HG03060 (cell line): ENCODE measurements at regions not wholly inside any gene's neighbourhood (a gene's known extent, or its start where the extent isn't known, plus 50 kb on each side); places are given as distances from the start of the nearest gene placed in this dataset.
"Not testable (repeated sequence)": the region's sequence is repeated elsewhere in the genome, so short reads cannot be mapped to it uniquely, and the experiment has no call there.

Experiments
- ATAC-seq: cut with Tn5 transposase; IDR thresholded peaks from one replicate; pipeline ENCODE4 v1.9.1; 2021; ENCODE audit warnings: low read depth, moderate number of reproducible peaks; ENCODE audit not compliant: unreplicated experiment

- ATAC-seq, result no peak
Observed at GRCh38 chr2:124967325-124967724, 942.2 kb downstream of the CNTNAP5 start.

DNA sequence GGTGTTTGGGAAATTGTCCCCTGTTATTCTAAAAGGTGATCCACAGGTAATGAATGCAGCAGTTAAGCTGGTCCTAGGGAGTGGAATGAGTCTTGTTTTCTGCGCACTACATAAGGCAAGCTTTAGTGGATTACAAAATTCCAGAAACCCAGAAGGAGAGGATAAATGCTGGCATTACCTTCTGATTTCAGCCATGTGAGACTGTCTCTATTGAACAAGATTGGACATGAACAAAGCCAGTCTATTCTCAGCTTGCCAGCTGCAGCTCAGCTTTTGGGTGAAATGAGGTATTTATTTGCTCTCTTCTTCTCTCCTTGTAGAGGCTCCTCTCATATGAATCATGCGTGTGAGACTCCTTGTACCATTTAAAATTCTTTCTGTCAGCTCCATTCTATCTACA, 944.9 kb downstream of the CNTNAP5 start:
- no peak for ATAC-seq

DNA sequence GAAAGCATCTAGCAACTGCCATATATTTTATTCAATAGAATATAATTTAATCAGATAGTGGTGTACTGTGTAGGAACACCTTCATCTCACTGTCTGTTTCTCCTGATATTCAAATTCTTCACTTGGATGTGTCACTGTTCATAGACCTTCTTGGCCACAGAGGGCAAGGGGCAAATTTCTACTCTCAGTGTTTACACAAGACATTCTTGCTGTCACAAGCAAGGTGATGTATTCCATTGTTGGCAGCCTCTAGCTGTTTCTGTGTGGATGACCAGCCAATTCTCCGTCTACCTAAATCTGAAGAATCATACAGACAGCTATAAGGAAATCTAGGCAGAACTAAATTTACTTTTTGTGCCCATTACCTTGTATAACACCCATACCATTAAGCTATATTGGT, 948.3 kb downstream of the CNTNAP5 start:
- no peak for ATAC-seq

DNA sequence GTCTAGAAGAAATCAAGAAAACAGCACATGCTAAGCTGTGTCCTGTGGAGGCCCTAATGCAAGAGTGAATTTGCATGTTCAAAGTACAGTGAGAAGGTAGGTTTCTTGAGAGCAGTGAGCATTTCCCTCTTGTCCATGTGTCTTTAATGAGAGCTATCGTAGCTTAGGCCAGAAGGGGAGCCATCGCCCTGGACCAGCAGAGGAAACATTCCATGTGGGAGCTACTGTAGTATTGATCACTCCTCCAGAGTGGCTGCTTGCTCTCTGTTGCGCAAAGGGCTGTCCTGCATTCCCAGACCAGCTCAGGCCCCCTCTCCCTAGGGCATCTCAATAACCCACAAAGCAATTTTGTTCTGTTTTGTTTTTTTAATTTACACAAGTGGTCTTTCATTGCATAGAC, 950.1 kb downstream of the CNTNAP5 start:
- ATAC-seq, result no peak

DNA sequence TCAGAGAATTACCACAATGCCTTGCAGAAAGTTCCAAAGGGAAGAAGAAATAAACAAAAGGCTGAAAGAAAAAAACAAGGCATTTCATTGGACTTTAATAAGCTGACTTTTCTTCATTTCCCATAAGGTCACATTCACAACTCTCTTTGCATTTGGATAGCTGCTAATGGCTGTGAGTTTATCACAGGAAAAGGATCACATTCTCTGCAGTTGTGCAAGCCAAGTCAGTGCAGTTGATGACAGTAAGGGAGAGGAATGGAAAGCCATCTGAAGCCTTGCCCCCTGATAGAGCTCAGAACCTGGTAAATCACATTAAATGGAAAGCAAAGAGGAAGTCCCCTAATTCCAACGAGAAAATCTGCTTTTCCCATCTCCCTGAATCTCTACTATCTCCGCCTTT, 950.6 kb downstream of the CNTNAP5 start:
- ATAC-seq, result no peak

DNA sequence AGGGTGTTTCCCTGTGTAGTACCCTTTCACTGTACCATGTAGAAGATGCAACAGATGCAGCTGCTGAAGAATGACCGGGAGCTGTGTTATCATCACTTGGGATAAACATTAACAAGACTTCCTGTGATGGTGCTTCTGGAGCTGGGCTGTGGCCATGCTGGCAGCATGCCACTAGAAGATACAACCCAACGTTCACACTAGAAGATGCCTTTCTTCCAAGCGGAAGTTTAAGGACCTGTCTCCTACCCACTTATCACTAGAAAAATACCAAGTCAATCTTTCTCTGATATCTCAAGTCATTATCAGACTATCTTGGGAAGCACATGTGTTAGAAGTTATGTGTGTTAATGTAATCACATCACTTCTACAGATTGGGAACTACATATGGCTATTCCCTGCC, 953.5 kb downstream of the CNTNAP5 start:
- no peak for ATAC-seq

DNA sequence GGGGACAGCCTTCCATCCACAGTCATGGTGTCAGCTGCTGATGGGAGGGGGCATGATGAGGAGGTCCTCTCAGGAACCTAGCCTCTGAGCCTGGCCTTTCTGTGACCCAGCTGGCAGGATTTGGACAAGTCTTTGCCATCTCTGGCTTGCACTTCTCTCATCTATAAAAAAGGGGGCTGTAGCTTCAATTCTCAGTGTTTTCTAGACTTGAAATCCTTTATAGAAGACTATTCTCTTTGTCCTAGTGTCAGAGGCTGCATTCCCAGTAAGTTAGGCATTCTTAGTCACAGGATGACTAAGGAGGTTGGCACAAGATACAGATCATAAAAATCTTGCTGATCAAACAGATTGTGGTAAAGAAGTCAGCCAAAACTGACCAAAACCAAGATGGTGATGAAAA, 958.5 kb downstream of the CNTNAP5 start:
- no peak for ATAC-seq

DNA sequence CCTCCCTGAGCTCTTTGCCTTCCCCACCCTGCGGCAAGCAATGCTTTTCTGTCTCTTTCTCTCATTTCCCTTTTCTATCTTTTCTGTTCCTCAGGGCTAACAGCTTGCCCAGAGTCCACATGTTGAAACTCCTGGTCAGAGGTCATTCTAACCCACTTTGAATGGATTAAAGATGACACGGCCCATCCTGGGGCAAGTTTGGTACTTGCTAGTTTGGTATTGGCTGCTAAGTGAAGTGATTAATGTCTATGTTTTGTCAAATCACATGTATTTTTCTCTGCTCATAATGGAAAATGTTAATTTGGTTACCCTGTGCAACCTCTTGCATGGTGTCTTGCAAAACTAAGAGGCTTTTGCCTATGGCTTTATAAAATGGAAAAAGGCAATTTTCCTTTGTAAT, 960.2 kb downstream of the CNTNAP5 start:
- ATAC-seq, result no peak

- ATAC-seq, result no peak
Observed at GRCh38 chr2:124986136-124986535, 961.0 kb downstream of the CNTNAP5 start.

DNA sequence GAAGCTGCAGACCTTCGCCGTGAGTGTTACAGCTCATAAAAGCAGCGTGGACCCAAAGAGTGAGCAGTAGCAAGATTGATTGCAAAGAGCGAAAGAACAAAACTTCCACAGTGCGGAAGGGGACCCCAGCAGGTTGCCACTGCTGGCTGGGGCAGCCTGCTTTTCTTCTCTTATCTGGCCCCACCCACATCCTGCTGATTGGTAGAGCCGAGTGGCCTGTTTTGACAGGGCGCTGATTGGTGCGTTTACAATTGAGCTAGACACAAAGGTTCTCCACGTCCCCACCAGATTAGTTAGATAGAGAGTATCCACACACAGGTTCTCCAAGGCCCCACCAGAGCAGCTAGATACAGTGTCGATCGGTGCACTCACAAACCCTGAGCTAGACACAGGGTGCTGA, 961.8 kb downstream of the CNTNAP5 start:
- not testable (repeated sequence) for ATAC-seq

DNA sequence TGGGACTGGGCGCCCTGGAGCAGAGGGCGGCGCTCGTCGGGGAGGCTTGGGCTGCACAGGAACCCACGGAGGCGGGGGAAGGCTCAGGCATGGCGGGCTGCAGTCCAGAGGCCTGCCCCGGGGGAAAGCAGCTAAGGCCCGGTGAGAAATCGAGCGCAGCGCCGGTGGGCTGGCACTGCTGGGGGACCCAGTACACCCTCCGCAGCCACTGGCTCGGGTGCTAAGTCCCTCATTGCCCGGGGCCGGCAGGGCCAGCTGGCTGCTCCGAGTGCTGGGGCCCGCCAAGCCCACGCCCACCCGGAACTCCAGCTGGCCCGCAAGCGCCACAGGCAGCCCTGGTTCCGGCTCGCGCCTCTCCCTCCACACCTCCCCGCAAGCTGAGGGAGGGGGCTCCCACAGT, 962.3 kb downstream of the CNTNAP5 start:
- not testable (repeated sequence) for ATAC-seq

GRCh38 chr2:124988111-124988510, 963.0 kb downstream of the CNTNAP5 start:
- no peak for ATAC-seq

GRCh38 chr2:124988794-124989193, 963.7 kb downstream of the CNTNAP5 start:
- no peak for ATAC-seq

DNA sequence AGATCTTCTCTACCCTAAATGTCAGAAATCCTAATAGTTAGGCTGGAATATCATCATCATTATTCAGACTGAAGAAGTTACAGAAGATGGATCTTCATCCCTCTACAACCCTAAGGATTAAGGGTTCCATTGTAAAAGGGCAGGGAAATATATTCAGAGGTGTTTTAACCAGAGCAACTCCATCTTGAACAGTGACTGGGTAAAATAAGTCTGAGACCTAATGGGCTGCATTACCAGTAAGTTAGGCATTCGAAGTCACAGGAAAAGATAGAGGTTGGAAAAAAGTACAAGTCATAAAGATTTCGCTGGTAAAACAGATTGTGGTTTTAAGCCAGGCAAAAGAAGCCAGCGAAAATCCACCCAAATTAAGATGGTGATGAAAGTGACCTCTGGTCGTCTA, 968.7 kb downstream of the CNTNAP5 start:
- no peak for ATAC-seq

DNA sequence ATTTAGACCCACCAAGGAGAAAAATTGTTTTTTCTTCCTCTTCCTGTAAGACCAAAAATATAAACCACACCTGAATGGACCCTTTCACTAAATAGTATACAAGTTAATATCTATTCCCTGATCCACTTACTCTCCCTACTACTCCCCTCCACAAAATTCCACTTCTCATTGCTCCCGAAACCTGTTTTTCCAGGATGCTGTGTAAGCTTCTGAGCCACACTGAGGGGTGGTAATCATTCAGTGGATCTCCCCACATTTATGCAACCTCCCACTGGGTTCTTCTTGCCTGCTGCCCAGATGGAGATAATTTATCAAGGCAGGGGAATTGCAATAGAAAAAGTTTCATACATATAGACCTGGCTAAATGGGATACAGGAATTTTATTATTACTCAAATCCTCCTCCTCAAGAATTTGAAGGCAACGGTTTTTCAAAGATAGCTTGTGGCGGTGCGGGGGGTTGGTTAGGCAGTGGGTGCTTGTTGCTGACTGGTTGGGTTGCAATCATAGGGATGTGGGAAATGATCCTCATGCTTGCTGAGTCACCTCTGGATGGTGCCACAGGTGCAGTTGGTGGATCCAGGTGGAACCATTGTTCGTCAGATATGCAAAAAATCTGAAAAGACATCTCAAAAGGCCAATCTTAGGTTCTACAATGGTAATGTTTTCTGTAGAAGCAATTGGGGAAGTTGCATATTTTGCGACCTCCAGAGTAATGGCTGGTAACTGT, 970.3 kb downstream of the CNTNAP5 start:
- ATAC-seq, result no peak

GRCh38 chr2:124996406-124996805, 971.3 kb downstream of the CNTNAP5 start:
- ATAC-seq, result no peak

GRCh38 chr2:124999906-125000305, 974.8 kb downstream of the CNTNAP5 start:
- no peak for ATAC-seq

GRCh38 chr2:125004106-125004800, 979.2 kb downstream of the CNTNAP5 start:
- ATAC-seq, result no peak

DNA sequence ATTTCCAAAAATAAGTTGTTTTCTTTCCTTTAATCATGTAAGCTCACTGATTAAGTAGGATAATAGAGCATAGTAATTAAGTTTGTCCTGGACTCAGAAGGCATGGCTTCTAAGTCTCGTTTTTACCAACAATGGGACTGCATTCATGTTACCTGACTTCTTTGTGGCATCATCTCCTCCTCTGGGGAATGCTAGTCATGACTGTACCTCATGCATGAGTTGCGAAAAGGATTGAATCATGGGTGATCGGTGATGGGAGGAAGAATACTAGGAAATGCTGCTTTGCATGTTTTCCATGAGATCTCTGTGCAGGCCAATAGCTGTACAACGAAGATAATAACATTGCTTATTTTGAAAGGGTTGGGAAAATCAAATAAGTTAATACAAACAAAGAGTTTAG, 981.6 kb downstream of the CNTNAP5 start:
- ATAC-seq, result no peak

- not testable (repeated sequence) for ATAC-seq
Observed at GRCh38 chr2:125028721-125029120, 1003.6 kb downstream of the CNTNAP5 start.

DNA sequence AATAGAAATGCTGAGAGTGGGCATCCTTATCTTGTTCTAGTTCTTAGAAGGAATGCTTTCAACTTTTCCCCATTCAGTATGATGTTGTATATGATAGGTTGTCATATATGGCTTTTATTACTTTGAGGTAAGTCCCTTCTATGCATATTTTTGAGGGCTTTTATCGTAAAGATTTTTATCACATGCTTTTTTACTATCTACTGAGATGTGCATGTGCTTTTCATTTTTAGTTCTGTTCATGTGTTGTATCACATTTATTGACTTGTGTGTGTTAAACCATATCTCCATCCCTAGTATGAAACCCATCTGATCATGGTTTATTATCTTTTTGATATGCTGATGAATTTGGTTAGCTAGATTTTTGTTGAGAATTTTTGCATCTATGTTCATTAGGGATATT, 1008.8 kb downstream of the CNTNAP5 start:
- no peak for ATAC-seq

DNA sequence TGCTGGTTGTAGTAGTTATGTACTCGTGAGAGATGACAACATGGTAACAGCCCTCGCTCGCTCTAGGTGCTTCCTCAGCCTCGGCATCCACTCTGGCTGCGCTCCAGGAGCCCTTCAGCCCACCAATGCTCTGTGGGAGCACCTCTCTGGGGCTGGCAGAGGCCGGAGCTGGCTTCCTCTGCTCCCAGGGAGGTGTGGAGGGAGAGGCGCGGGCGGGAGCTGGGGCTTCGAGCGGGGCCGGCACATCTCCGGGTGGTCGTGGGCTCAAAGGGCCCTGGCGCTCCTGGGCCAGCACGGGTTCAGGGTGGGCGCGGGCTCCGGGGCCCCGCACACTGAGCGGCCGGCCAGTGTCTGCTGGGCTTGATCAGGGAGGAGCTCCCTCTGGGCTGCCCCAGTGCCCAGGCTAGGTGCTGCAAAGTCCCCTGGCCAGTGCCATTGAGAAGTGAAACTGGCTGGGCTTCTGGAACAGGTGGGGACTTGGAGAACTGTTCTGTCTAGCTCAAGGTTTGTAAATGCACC, 1012.1 kb downstream of the CNTNAP5 start:
- ATAC-seq, result no peak
